ENCODE measurements at regions not wholly inside any gene's neighbourhood (a gene's known extent, or its start where the extent isn't known, plus 50 kb on each side); places are given as distances from the start of the nearest gene placed in this dataset.

GRCh38 chr22:47850644-47851151, 1088.2 kb downstream of the TBC1D22A start:
- no peak for DNase-seq (ENCODE audit: low read depth in 3 of 3)

DNA sequence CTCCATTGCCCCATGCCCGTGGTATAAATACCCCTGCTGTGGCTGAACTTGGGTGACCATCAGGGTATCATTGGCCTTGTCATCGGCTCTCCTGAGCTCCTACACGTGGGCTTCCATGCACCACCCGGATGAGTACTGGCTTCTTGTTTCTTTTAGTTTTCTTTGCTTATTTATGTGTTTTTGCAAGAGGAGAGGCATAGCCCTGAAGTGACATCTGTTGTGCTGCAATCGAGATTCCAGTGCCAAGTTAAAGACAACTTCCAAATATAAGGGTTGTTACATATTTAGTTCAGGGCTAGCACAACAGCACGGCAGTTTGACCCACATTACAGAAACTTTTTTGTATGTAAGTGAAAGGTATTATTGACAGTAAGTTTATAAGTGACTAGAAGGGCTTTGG, 1087.1 kb downstream of the TBC1D22A start:
- no peak for DNase-seq (ENCODE audit: low read depth in 3 of 3)

GRCh38 chr22:47848184-47848920, 1085.9 kb downstream of the TBC1D22A start:
- DNase-seq (ENCODE audit: low read depth in 3 of 3): no peak

- DNase-seq (ENCODE audit: low read depth in 3 of 3): no peak
These were observed 1084.9 kb downstream of the TBC1D22A start for GRCh38 chr22:47847131-47847890.

DNA sequence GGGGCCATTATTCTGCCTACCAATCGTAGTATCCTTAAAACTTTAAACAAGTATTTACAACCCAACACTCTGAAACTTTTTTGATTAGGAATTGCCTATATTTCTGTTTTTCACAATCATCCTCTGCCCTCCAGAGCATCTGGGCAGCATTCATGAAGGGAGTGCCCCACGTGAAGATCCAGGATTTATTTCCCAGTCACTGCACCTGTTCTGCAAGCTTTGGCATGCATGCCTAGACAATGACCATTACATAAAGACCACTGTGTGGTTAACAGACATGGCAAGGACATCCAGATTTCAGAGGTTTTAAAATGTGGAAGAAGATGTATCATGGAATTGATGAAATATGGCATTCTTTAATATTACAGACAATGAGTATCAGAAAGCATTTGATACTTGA, 1083.8 kb downstream of the TBC1D22A start:
- no peak for DNase-seq (ENCODE audit: low read depth in 3 of 3)

DNA sequence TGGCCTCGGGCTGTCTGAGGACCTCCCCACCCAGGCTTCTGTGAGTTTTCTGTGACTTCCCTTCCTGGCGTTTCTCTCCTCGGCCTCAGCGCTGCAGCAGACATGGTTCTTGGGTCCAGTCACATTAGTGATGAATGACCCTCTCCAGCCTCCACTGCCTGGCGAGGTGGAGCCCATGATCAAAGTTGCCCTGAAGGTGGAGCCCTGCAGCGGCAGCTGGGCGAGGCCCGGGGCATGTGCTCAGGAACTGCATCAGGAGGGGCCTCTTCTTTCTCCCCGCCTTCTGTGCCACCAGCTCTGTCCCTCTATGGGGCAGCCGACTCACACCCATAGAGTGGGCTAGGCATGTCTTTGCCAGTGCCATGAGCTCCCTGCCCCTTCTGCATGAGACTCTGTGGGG, 1079.7 kb downstream of the TBC1D22A start:
- no peak for DNase-seq (ENCODE audit: low read depth in 3 of 3)

DNA sequence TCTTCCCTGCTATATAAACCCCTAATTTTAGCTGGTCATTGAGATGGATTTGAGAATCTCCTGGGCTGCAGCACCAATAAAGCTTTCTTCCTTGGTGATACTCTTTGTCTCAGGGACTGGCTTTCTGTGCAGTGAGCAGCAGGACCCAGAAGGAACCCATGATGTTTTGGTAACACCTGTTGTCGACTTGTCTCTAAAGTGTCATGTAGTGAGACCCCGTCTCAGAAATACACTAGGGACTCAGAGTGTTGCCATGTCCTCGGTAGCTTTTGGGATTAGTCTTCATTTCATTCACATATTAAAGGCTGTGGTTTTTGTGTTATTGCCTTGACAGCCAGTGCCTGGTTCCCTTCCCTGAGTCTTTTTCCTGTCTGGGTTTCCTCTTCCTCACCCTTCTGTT, 1078.7 kb downstream of the TBC1D22A start:
- no peak for DNase-seq (ENCODE audit: low read depth in 3 of 3)

DNA sequence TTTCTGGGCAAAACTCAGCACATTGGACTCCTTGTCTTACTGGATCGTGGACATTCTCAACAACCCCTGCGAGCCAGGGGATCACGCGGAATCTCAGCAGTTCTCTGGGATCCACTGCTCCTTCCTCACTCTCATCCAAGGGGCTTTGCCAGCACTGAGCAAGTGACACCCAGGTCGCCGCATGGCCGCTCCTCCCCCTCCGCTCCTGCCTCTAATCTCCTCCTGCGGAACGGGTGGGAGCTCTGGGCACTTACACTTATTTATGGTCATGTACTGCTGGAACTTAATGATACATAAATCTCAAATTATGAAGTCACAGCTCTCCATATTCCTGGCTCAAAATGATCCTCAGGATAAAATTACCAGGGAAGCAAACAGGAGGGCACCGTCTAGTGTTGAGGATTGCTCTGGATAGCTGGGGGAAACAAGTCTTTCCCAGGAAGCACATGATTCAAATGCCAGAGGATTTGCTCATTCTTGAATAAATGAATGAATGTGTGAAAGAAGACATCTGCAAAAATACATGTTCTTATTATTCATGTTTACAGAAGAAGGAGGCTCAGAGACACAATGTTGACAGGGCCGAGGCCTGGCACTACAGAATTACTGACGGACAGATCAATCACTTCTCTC, 1077.3 kb downstream of the TBC1D22A start:
- no peak for DNase-seq (ENCODE audit: low read depth in 3 of 3)

DNA sequence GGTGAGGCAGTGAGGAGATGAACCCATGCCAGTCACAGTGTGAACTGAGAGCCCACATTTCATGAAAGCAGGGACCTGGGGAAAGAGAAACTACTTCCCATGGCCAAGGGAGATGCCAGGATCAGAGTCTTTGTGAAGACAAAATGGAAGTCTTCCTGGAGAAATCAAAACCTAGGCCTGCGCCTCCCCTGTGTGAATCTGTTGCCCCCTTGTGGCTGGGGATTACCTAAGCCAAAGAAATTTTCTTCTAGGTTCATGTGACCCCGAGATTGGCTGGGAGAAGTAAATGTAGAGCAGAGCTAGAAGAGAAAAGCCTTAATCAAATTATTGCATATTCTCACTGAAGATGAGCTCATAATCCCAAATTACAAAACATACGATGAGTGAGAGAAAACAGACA, 1075.3 kb downstream of the TBC1D22A start:
- DNase-seq (ENCODE audit: low read depth in 3 of 3): no peak

DNA sequence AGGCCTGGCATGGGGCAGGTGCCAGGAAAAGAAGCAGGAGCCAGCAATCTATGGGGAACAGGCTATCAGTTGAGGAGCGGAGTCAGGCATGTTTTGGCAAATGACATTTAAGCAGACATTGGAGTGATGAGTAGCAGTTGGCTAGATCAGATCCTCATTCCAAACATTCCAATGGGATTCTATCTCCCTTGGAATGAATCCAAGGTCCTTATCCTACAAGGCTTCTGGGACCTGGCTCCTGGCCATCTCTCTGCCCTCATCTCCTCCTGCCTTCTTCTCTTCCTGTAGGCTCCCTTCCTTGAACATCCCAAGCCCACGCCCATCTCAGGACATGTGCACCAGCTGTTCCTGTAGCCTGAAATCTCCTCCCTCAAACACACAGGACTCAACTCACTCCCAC, 1074.5 kb downstream of the TBC1D22A start:
- DNase-seq (ENCODE audit: low read depth in 3 of 3): no peak

DNA sequence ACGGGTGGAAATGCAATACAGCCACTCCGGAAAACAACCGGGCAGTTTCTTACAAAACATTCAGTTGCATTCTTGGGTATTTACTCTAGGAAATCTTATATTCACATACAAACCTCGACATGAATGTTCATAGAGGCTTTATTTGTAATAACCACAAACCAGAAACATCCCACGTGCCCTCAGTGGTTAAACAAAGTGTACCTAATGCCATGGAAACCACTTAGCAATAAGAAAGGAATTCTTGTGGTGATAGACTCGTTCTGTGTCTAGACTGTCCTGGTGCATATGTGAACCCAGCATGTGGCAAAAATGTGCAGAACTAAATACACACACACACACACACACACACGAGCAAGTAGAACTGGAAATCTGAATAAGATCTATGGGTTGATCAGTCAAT, 1073.3 kb downstream of the TBC1D22A start:
- no peak for DNase-seq (ENCODE audit: low read depth in 3 of 3)

DNA sequence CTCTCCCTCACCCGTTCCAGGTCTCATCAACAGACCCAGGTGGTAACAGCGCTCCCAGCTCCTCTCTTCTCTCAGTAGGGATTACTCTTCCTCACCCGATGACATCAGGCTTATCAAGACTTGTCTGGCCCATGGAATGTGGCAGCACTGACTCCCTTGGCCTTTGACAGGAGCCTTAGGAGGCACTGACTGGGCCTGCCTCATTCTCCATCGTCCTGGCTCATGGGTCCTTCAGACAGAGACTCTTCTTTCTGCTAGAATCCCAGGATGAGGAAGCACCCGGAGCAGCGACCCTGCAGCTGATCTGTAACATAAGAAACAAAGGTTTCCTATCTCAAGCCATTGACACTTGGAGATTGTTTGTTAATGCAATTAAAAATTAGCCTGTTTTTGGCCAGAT, 1063.6 kb downstream of the TBC1D22A start:
- no peak for DNase-seq (ENCODE audit: low read depth in 3 of 3)

GRCh38 chr22:47822422-47822821, 1060.0 kb downstream of the TBC1D22A start:
- DNase-seq (ENCODE audit: low read depth in 3 of 3): no peak

GRCh38 chr22:47818496-47818895, 1056.0 kb downstream of the TBC1D22A start:
- DNase-seq (ENCODE audit: low read depth in 3 of 3): no peak

GRCh38 chr22:47817380-47817779, 1054.9 kb downstream of the TBC1D22A start:
- no peak for DNase-seq (ENCODE audit: low read depth in 3 of 3)

GRCh38 chr22:47816863-47817210, 1054.4 kb downstream of the TBC1D22A start:
- DNase-seq (ENCODE audit: low read depth in 3 of 3): no peak

DNA sequence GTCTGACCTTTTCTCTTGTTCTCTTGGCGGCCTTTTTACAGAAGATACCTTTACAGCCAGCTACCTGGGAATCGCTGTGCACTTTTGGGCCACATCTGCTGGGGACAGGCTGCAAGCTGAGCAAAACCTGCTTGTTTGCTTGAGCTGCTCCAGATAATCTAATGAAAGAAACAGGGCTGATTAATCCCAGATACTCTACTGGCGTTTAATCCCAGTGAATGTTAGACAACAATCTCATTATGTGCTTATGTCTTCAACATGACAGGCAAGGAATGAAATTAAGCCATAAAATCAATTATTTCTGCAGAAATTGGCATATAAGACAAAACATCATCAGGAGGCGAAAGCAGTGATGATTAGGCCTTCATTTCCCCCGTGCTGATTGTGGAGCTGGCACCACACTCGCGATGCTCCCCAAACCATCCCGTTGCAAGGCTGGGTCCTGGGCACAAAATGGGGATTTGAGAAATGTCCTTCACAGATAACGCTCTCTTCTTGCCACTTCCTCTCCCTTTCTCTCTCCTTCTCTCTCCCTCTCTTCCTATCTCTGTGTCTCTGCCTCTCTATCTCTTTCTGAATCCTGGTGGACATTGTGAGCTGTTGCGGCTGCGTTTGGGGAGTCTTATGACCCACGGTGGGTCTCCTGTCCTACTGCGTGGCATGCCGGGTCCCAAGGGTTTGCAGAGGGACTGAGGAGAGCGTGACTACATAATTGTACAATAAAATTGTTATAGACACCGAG, 1053.8 kb downstream of the TBC1D22A start:
- DNase-seq (ENCODE audit: low read depth in 3 of 3): no peak

DNA sequence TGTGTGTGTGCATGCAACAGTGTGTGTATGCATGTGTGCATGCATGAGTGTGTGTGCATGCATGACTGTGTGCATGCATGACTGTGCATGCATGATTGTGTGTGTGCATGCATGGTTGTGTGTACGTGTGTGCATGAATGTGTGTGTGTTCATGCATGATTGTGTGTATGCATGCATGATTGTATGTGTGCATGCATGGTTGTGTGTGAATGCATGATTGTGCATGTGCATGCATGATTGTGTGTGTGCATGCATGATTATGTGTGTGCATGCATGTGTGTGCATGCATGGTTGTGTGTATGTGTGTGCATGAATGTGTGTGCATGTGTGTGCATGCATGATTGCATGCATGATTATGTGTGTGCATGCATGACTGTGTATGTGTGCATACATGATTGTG, 1052.0 kb downstream of the TBC1D22A start:
- no peak for DNase-seq (ENCODE audit: low read depth in 3 of 3)

GRCh38 chr22:47813661-47814060, 1051.2 kb downstream of the TBC1D22A start:
- no peak for DNase-seq (ENCODE audit: low read depth in 3 of 3)

GRCh38 chr22:47811971-47812370, 1049.5 kb downstream of the TBC1D22A start:
- DNase-seq (ENCODE audit: low read depth in 3 of 3): no peak

DNA sequence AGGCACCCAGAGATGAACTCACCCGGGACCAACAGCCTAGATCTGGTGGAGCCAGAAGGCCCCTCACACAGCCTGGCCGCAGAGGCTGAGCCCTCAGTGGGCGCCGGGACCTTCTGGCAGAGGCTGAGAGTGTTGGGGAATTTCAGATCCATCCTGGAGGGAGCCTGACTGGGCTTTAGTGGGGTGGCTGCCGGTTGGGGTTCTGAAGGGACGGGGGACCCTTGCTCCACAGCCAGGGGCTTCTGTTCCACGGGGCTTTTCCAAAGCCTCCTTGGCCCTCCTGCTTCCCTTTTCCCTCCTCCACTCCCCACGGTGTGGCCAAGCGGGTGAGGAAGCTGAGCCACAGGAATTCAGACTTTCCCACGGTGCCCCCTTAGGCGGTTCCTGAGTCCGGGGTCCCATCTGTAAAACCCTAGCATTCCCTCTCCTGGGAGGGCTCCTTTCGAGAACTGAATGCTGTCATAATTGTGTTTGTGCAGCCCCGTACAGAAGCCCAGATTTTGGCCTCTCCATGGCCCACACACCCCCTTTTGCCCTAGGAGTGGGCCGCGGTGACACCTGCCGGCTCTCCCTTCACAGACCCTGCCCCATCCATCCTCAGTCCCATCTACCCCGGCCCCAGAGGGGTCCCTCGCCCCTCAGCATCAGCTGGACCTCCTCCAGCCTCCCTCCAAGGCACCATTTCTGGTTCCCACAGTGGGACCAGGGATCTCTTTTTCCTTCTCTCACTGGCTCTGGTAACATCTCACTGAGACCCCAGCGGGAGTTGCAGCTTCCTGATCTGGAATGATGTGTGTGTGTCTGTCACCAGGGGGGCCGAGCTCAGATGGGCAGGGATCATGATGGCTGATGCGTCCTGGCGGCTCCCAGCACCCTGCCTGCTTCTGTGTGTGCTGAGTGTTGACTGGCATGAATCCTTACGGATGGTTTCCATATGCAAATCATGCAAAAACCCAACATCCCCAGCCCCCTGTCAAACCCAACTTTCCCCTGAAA, 1048.4 kb downstream of the TBC1D22A start:
- no peak for DNase-seq (ENCODE audit: low read depth in 3 of 3)
